PC-9 (cell line): ENCODE measurements at regions not wholly inside any gene's neighbourhood (a gene's known extent, or its start where the extent isn't known, plus 50 kb on each side); places are given as distances from the start of the nearest gene placed in this dataset.

Source experiments
- BruUV-seq: library from RNA; stranded (reverse); fragments of 400-500 nt; replicated peaks from 2 replicates; lab custom pipeline; 2021; lab: Mats Ljungman, UMichigan
- CTCF ChIA-PET: fragments of 300-600 bp; sonication (Branson Sonifier 250); formaldehyde crosslinking; loops from one replicate; lab custom pipeline; 2022; ENCODE audit warnings: antibody characterized with exemption; lab: Charles Lee
- POLR2A ChIA-PET: fragments of 300-600 bp; sonication (Branson Sonifier 250); formaldehyde crosslinking; loops from one replicate; lab custom pipeline; 2022; ENCODE audit warnings: antibody characterized with exemption; ENCODE audit not compliant: unreplicated experiment; lab: Charles Lee
- DNase-seq, 2 experiments: peaks; one replicate each; pipeline versions ENCODE4 v3.0.0 to v3.0.0-alpha.2; 2015 to 2022; ENCODE audit warnings: mixed read lengths in 1 of 2
- H2AFZ ChIP-seq: fragments of 200-600 bp; sonication (generic); 2 replicates; pipeline ENCODE4 v1.8.1; 2017; ENCODE audit warnings: antibody characterized with exemption
- H3F3A ChIP-seq: fragments of 200-600 bp; sonication (generic); 2 replicates; pipeline ENCODE4 v1.8.1; 2017; ENCODE audit warnings: antibody characterized with exemption, mild to moderate bottlenecking, low read depth; ENCODE audit not compliant: insufficient read depth
- H3K27ac ChIP-seq: fragments of 200-600 bp; sonication (generic); 2 replicates; pipeline ENCODE4 v1.6.1; 2016; ENCODE audit warnings: mixed run types
- H3K27me3 ChIP-seq: fragments of 200-600 bp; sonication (generic); 2 replicates; pipeline ENCODE4 v1.6.1; 2016; ENCODE audit warnings: low read depth, mixed run types; ENCODE audit not compliant: insufficient read depth
- H3K36me3 ChIP-seq: fragments of 200-600 bp; sonication (generic); 2 replicates; pipeline ENCODE4 v1.6.1; 2016; ENCODE audit warnings: low read depth, mixed run types
- H3K4me1 ChIP-seq: fragments of 200-600 bp; sonication (generic); replicated peaks from 2 replicates; pipeline ENCODE4 v1.6.1; 2016; ENCODE audit warnings: mixed run types; ENCODE audit not compliant: insufficient read depth
- H3K4me2 ChIP-seq: fragments of 200-600 bp; sonication (generic); 2 replicates; pipeline ENCODE4 v1.6.1; 2017; ENCODE audit warnings: mixed run types
- H3K4me3 ChIP-seq: fragments of 200-600 bp; sonication (generic); 2 replicates; pipeline ENCODE4 v1.6.1; 2016; ENCODE audit warnings: mixed run types
- H3K79me2 ChIP-seq: fragments of 200-600 bp; sonication (generic); 2 replicates; pipeline ENCODE4 v1.6.1; 2017; ENCODE audit warnings: low read depth, mixed run types
- H3K9me2 ChIP-seq: fragments of 200-600 bp; sonication (generic); 2 replicates; pipeline ENCODE4 v1.8.1; 2017; ENCODE audit warnings: mild to moderate bottlenecking; ENCODE audit not compliant: insufficient read depth
- H3K9me3 ChIP-seq: fragments of 200-600 bp; sonication (generic); 2 replicates; pipeline ENCODE4 v1.8.1; 2016; ENCODE audit warnings: low read depth; ENCODE audit not compliant: insufficient read depth
- H4K20me1 ChIP-seq: fragments of 200-600 bp; sonication (generic); 2 replicates; pipeline ENCODE4 v1.8.1; 2017; ENCODE audit not compliant: insufficient read depth
- CTCF ChIP-seq: fragments of 200-600 bp; sonication (generic); conservative IDR thresholded peaks from 2 replicates; pipeline ENCODE4 v1.6.1; 2017; ENCODE audit warnings: mixed run types, antibody characterized with exemption, mild to moderate bottlenecking, moderate library complexity
- EZH2 ChIP-seq: fragments of 200-600 bp; sonication (generic); IDR thresholded peaks from 2 replicates; pipeline ENCODE4 v1.8.0; 2017; ENCODE audit warnings: antibody characterized with exemption, low read depth
- intact Hi-C: fragments of 100-400 bp; cut with micrococcal nuclease; formaldehyde crosslinking; loops from one replicate; pipeline ENCODE4 v1.10.0; 2022; ENCODE audit not compliant: unreplicated experiment

- H3K9me2 ChIP-seq, result no peaks in the 10 kb centered on the region
- no peaks in the 10 kb centered on the region for H3K4me1 ChIP-seq
- H4K20me1 ChIP-seq, result no peaks in the 10 kb centered on the region
- no peak for DNase-seq
- no peak overlapping the region for H3K4me2 ChIP-seq
- no peak for TF ChIP-seq CTCF
- no peak for TF ChIP-seq EZH2
- no peaks in the 10 kb centered on the region for H3F3A ChIP-seq
- no peaks in the 10 kb centered on the region for H3K79me2 ChIP-seq
- H3K9me3 ChIP-seq, result no peaks in the 10 kb centered on the region
- H2AFZ ChIP-seq, result no peak overlapping the region
- no TSS peak for BruUV-seq
- CTCF ChIA-PET, result no interaction called here
- H3K4me3 ChIP-seq, result no peak overlapping the region
- H3K27ac ChIP-seq, result no peak overlapping the region
- intact Hi-C loops, result no loop called here
- peaks cover 77% of the 10 kb centered on the region for H3K27me3 ChIP-seq
- H3K36me3 ChIP-seq, result no peaks in the 10 kb centered on the region
- POLR2A ChIA-PET, result no interaction called here
These were observed 141.2 kb upstream of the LINGO1 start for GRCh38 chr15:77773903-77774302.

DNA sequence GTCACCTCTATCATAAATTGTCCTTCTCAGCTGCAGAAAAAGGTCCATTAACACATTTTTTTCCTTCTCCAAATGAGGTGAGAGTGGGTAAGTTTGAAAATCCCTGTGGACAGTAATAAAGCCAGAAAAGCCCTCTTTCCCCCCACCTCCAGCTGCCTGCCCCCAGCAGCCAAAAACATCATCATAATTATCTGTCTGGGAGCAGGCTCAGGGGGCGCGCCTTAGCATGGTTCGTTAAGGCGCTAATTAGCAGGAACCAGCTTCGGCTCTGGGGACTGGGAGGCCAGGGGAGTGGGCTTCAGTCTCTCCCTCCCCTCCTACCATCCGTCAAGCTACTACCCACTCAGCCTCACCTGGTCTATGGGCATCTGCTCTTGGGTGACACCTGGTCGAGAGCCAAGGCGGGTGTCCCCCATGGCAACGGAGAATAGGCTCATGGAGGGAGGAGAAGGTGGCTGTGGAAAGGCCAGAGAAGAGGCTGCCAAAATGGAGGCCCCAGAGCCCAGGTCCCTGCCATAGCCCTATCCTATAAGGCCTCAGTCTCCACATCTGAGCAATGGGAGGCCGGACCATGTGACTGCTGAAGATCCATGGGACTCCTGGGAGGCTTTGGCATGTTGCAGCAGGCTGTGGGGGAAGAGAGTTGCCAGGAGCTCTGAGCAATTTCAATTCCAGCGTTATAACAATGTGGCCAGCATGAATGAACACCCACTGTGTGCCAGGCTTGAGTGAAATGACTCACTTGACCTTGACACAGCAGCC lies 140.1 kb upstream of the LINGO1 start:
- ChIA-PET CTCF (no interaction called here), POLR2A (no interaction called here)
- Histone ChIP-seq H3K27ac (no peak overlapping the region), H3K4me2 (no peak overlapping the region), H3K36me3 (no peaks in the 10 kb centered on the region), H3K9me2 (no peaks in the 10 kb centered on the region), H3F3A (no peaks in the 10 kb centered on the region), H3K9me3 (no peaks in the 10 kb centered on the region), H4K20me1 (no peaks in the 10 kb centered on the region), H3K4me1 (no peaks in the 10 kb centered on the region), H3K27me3 (peaks cover 76% of the 10 kb centered on the region), H3K79me2 (no peaks in the 10 kb centered on the region), H2AFZ (no peak overlapping the region), H3K4me3 (no peak overlapping the region)
- no TSS peak for BruUV-seq
- TF ChIP-seq EZH2, result no peak
- no peak for TF ChIP-seq CTCF
- no peak for DNase-seq
- intact Hi-C loops, result no loop called here

- H3F3A ChIP-seq, result no peaks in the 10 kb centered on the region
- no TSS peak for BruUV-seq
- intact Hi-C loops, result no loop called here
- H3K27ac ChIP-seq, result no peak overlapping the region
- no peak overlapping the region for H3K4me3 ChIP-seq
- ChIA-PET CTCF (no interaction called here), POLR2A (no interaction called here)
- no peaks in the 10 kb centered on the region for H3K36me3 ChIP-seq
- H3K9me2 ChIP-seq, result no peaks in the 10 kb centered on the region
- H3K9me3 ChIP-seq, result no peaks in the 10 kb centered on the region
- no peaks in the 10 kb centered on the region for H3K4me1 ChIP-seq
- H4K20me1 ChIP-seq, result no peaks in the 10 kb centered on the region
- no peak for TF ChIP-seq EZH2
- no peak for TF ChIP-seq CTCF
- no peaks in the 10 kb centered on the region for H3K79me2 ChIP-seq
- H3K27me3 ChIP-seq, result peaks cover 85% of the 10 kb centered on the region
- no peak for DNase-seq
- no peak overlapping the region for H2AFZ ChIP-seq
- H3K4me2 ChIP-seq, result no peak overlapping the region
These were observed 138.9 kb upstream of the LINGO1 start for GRCh38 chr15:77771616-77772015.
